Hematopoietic multipotent progenitor cell treated with erythropoietin and hydrocortisone succinate and interleukin-3 and kit ligand, for 15 days (in vitro differentiated cells): ENCODE measurements at regions not wholly inside any gene's neighbourhood (a gene's known extent, or its start where the extent isn't known, plus 50 kb on each side); places are given as distances from the start of the nearest gene placed in this dataset.
"Not testable (repeated sequence)": the region's sequence is repeated elsewhere in the genome, so short reads cannot be mapped to it uniquely, and the experiment has no call there.

Experiments
- DNase-seq: peaks from one replicate; pipeline ENCODE4 v3.0.0-alpha.2; 2015; ENCODE audit warnings: low spot score

GRCh38 chr3:80733522-80734176, 965.9 kb upstream of the ROBO1 start:
- DNase-seq: no peak

- DNase-seq: not testable (repeated sequence)
Observed at GRCh38 chr3:80727561-80727960, 959.8 kb upstream of the ROBO1 start.

DNA sequence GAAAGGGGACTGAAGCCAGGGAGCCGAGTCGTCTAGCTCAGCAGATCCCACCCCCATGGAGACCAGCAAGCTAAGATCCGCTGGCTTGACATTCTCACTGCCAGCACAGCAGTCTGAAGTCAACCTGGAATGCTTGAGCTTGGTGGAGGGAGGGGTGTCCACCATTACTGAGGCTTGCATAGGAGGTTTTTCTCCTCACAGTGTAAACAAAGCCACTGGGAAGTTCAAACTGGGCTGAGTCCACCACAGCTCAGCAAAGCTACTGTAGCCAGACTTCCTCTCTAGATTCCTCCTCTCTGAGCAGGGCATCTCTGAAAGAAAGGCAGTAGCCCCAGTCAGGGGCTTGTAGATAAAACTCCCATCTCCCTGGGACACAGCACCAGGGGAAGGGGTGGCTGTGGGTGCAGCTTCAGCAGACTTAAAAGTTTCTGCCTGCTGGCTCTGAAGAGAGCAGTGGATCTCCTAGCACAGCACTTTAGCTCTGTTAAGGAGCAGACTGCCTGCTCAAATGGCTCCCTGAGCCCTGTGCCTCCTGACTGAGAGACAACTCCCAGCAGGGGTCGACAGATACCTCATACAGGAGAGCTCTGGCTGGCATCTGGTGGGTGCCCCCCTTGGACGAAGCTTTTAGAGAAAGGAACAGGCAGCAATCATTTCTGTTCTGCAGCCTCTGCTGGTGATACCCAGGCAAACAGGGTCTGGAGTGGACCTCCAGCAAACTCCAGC, 942.0 kb upstream of the ROBO1 start:
- DNase-seq: not testable (repeated sequence)

DNA sequence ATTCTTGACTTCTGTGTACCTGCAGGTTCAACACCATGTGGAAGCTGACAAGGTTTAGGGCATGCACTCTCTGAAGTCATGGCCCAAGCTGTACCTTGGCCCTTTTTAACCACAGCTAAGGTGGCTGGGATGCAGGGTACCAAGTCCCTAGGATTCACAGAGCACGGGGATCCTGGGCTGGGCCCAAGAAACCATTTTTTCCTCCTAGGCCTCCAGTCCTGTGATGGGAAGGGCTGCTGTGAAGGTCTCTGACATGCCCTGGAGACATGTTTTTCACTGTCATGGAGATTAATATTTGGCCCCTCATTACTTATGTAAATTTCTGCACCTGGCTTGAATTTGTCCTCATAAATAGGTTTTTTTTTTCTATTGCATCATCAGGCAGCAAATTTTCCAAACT, 937.5 kb upstream of the ROBO1 start:
- DNase-seq: no peak

GRCh38 chr3:80701349-80701748, 933.6 kb upstream of the ROBO1 start:
- DNase-seq: no peak

DNA sequence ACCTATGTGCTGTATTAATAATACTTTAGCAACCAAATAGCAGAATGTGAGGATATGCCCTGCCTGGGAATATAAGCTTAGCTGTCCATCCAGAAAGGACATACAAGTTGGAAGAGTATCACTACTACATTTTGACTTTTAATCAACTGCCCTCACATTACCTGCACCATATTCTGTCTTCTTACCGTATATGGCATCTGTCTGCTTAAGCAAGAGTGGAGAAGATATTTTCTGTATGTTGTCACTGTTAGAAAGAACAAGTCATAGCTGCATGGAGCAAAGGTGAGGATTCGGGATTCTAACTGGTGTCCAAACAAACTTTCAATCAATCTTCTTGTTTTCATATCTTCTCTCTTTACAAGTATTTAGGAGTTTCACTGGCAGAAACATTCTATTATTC, 929.5 kb upstream of the ROBO1 start:
- no peak for DNase-seq

GRCh38 chr3:80696280-80696679, 928.5 kb upstream of the ROBO1 start:
- DNase-seq: no peak

- no peak for DNase-seq
Observed at GRCh38 chr3:80688814-80689213, 921.0 kb upstream of the ROBO1 start.

DNA sequence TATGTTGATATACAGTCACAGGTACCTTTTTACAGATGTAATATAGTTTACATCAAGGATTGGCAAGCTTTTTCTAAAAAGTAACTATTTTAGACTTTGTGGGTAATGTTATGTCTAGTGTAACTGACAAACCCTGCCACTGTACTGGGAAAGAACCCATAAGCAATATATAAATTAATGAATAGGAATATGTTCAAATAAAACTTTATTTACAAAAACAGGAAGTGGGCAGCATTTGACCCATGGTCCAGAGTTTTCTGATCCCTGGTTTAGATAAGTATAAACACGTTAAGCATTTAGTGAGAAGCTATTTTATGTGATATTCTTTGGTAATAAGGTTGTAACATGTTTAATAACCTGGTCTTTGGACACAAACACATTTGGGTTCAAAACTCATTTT, 915.2 kb upstream of the ROBO1 start:
- DNase-seq: no peak

- DNase-seq: no peak
Observed at GRCh38 chr3:80682235-80682634, 914.4 kb upstream of the ROBO1 start.

- no peak for DNase-seq
Observed at GRCh38 chr3:80677796-80678195, 910.0 kb upstream of the ROBO1 start.

- no peak for DNase-seq
Observed at GRCh38 chr3:80676866-80677265, 909.1 kb upstream of the ROBO1 start.

- no peak for DNase-seq
Observed at GRCh38 chr3:80676261-80676660, 908.5 kb upstream of the ROBO1 start.

DNA sequence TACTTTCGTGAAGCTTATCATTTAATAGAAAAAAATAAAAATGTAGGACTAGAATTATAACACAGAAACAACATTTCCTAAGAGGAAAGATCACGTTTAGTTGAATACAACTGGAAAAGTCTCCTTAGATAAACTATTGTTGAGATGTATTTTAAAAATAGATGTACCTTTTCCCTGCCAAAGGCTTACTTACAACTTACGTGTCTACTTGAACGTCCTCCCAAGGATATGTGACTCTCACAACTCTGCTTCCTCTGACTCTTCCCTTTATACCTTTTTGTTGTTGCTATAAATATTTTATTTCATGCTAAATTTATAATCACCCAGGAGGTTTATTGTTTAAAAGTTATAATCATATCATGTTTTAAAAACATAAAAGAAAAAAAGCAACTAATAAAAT, 908.0 kb upstream of the ROBO1 start:
- no peak for DNase-seq

- no peak for DNase-seq
Observed at GRCh38 chr3:80668600-80669294, 900.9 kb upstream of the ROBO1 start.

GRCh38 chr3:80668100-80668499, 900.3 kb upstream of the ROBO1 start:
- DNase-seq: no peak

DNA sequence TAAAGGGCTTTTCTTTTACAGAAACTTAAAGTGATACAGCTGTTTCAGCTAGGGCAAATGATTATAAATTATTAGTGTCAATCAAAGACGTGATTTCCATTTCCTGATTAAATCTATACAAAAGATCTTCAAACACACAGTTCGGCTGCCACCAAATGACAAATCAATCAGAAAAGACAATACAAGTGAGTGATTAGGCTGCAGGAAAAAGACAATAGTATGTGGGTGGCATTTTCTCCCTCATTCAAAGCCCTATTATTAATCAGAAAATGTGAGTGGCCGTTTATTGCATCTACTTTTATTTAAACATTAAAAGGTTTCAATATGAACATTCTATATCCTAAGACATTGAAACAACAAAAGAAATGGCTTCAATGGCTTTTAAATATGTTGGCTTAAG, 895.6 kb upstream of the ROBO1 start:
- DNase-seq: no peak

GRCh38 chr3:80655216-80655615, 887.4 kb upstream of the ROBO1 start:
- DNase-seq: no peak

- DNase-seq: no peak
Observed at GRCh38 chr3:80649170-80649569, 881.4 kb upstream of the ROBO1 start.

DNA sequence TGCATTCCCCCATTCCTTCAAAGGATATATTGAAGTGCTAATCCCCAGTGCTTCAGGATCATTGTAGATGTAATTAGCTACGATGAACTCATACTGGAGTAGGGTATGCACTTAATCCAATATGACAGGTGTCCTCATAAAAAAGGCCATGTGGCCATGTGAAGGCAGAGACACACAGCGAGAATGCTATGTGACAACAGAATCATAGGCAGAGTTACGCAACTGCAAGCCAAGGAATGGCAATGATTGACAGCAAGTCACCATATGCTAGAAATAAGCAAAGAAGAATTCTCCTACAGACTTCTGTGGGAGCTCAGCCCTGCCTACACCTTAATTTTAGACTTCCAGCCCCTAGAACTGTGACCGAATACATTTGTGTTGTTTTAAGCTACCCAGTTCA, 875.6 kb upstream of the ROBO1 start:
- no peak for DNase-seq

- DNase-seq: no peak
Observed at GRCh38 chr3:80618295-80619256, 850.8 kb upstream of the ROBO1 start.

GRCh38 chr3:80612366-80612765, 844.6 kb upstream of the ROBO1 start:
- DNase-seq: no peak
